ENCODE measurements at regions not wholly inside any gene's neighbourhood (a gene's known extent, or its start where the extent isn't known, plus 50 kb on each side); places are given as distances from the start of the nearest gene placed in this dataset.

DNA sequence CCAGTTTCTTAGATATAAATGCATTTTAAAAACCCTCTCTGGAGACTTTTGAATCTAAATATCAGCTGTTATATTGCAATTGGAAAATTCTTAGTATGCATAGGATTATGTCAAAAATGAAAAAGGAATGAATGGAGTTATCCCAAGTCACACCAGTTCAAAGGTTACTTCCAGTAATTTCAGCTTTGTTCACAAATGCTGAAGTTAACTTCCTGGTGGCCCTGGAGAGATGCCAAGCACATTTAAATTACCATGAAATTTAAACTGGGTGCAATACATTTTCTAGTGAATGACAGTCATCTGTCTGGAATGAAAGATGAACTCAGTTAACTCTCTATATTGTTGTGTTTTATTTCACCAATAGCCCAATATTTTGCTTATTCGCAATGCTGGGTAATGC is 753.9 kb downstream of the SUCLG1 start:
- no peaks in the 10 kb centered on the region for H3K27me3 ChIP-seq
- H3K9me3 ChIP-seq, result no peaks in the 10 kb centered on the region
- H3K4me3 ChIP-seq (ENCODE audit: low read depth, low read length), result no peak overlapping the region
- H3K36me3 ChIP-seq, result no peaks in the 10 kb centered on the region
- H3K4me1 ChIP-seq, result no peaks in the 10 kb centered on the region
- TF ChIP-seq, protein P1, sequence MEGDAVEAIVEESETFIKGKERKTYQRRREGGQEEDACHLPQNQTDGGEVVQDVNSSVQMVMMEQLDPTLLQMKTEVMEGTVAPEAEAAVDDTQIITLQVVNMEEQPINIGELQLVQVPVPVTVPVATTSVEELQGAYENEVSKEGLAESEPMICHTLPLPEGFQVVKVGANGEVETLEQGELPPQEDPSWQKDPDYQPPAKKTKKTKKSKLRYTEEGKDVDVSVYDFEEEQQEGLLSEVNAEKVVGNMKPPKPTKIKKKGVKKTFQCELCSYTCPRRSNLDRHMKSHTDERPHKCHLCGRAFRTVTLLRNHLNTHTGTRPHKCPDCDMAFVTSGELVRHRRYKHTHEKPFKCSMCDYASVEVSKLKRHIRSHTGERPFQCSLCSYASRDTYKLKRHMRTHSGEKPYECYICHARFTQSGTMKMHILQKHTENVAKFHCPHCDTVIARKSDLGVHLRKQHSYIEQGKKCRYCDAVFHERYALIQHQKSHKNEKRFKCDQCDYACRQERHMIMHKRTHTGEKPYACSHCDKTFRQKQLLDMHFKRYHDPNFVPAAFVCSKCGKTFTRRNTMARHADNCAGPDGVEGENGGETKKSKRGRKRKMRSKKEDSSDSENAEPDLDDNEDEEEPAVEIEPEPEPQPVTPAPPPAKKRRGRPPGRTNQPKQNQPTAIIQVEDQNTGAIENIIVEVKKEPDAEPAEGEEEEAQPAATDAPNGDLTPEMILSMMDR (IDR thresholded peaks at IDR 0.05; ENCODE audit: low read depth, low read length), result no peak
- DNase-seq, result no peak

DNA sequence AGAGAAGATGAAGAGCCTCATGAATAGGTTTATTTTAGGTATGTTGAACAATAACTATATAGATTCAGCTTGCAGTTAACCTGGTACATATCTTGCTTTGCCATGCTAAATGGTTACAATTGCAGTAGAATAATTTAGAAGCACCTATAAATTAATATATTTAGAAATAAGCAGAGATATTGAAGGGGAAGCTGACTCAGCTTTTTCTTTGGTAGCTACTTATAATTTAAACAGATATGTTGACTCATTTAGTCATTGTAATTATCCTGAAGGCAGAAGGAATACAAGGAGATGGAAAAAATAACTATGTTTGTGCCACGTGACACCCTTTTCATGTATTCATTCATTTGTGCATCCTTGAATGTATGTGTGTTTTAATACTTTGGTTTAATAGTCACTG is 755.5 kb downstream of the SUCLG1 start:
- Histone ChIP-seq H3K9me3 (no peaks in the 10 kb centered on the region), H3K4me1 (no peaks in the 10 kb centered on the region), H3K27me3 (no peaks in the 10 kb centered on the region), H3K36me3 (no peaks in the 10 kb centered on the region), H3K4me3 (ENCODE audit: low read depth, low read length) (no peak overlapping the region)
- TF ChIP-seq, protein P1 (IDR thresholded peaks at IDR 0.05; ENCODE audit: low read depth, low read length), result no peak
- DNase-seq, result no peak

DNA sequence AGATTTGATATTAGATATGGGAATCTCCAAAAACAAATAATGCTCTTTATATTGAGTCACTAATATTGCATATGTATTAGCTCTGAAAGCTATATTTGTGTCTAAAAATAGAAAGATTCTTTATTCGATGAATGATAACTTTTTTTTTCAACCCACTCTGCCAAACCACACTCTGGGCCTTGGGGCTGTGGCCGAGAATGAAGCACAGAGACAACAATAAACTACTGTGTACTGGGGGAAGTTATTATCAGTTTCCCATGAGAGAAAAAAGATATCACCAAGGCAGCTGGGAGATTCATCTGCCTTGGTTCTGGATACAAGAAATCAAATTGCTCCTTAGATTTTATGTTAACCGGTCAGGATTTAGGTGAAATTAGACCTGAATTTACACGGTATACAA is 762.2 kb downstream of the SUCLG1 start:
- no peak overlapping the region for H3K4me3 ChIP-seq (ENCODE audit: low read depth, low read length)
- H3K9me3 ChIP-seq, result no peaks in the 10 kb centered on the region
- H3K36me3 ChIP-seq, result no peaks in the 10 kb centered on the region
- H3K27me3 ChIP-seq, result no peaks in the 10 kb centered on the region
- DNase-seq, result no peak
- no peaks in the 10 kb centered on the region for H3K4me1 ChIP-seq
- TF ChIP-seq, protein P1 (IDR thresholded peaks at IDR 0.05; ENCODE audit: low read depth, low read length), result no peak

DNA sequence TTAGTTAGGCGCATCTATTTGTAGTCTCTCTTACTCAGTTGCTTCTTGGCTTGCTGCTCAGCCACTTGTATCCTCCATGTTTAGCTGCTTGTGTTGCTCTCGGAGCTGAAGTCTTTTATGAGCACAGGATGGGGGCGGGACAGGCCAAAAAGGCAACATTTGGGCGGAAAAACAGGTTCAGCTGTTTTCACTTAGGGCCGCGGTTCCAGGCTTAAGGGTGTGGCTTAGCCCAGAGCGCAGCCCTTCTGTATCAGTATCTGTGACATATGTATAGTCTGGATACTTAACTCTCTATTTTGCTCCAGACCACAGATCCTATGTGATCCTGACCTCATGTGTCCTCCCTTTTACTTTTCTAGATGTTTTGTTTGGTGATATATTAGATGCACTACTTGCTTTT is 763.5 kb downstream of the SUCLG1 start:
- Histone ChIP-seq H3K4me1 (no peaks in the 10 kb centered on the region), H3K36me3 (no peaks in the 10 kb centered on the region), H3K4me3 (ENCODE audit: low read depth, low read length) (no peak overlapping the region), H3K9me3 (no peaks in the 10 kb centered on the region), H3K27me3 (no peaks in the 10 kb centered on the region)
- TF ChIP-seq, protein P1 (IDR thresholded peaks at IDR 0.05; ENCODE audit: low read depth, low read length), result no peak
- DNase-seq, result no peak

DNA sequence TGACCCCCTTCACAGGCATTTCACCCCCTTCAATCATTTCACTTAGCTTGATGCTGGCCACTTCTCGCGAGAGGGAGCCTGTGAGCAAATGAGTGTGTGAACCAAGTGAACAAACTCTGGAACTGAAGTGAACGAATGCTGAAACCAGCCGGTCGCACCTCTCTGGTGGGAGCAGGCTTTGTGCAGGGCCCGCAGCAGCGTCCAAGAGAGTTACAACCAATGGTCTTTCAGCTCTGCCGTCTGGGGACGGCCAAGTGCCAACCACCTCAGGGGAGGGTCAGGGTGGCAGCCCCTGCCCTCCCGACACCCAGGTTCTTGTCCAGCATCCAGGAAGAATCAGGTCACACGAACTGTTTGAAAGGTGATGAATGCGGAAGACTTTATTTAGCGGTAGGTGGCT is 764.0 kb downstream of the SUCLG1 start:
- DNase-seq, result no peak

DNA sequence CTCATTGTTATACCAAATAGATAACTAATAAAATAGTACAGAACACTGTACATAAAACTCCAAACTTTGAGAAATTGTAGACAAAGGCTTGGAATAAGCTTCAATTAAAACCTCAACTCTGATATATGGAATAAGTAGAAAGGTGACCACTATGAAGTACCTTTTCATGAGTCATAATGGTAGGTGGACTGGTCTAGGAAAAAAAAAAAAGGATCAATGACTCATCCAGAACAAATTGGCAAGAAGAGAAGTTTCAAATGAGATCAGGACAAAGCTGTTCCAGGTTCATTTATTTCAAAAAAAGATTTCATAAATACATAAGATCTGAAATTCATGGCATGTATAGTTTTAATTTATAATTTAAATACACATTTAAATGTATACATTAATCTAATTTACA is 769.7 kb downstream of the SUCLG1 start:
- no peaks in the 10 kb centered on the region for H3K4me1 ChIP-seq
- no peaks in the 10 kb centered on the region for H3K9me3 ChIP-seq
- no peaks in the 10 kb centered on the region for H3K36me3 ChIP-seq
- no peak for DNase-seq
- H3K27me3 ChIP-seq, result no peaks in the 10 kb centered on the region
- TF ChIP-seq, protein P1 (IDR thresholded peaks at IDR 0.05; ENCODE audit: low read depth, low read length), result no peak
- no peak overlapping the region for H3K4me3 ChIP-seq (ENCODE audit: low read depth, low read length)

More for the DNA sequence above, 764.0 kb downstream of the SUCLG1 start:
- H3K9me3 ChIP-seq, result no peaks in the 10 kb centered on the region
- no peaks in the 10 kb centered on the region for H3K36me3 ChIP-seq
- H3K4me3 ChIP-seq (ENCODE audit: low read depth, low read length), result no peak overlapping the region
- H3K4me1 ChIP-seq, result no peaks in the 10 kb centered on the region
- TF ChIP-seq, protein P1 (IDR thresholded peaks at IDR 0.05; ENCODE audit: low read depth, low read length), result no peak
- no peaks in the 10 kb centered on the region for H3K27me3 ChIP-seq
